ENCODE measurements at regions not wholly inside any gene's neighbourhood (a gene's known extent, or its start where the extent isn't known, plus 50 kb on each side); places are given as distances from the start of the nearest gene placed in this dataset.

- TF ChIP-seq, protein P1, sequence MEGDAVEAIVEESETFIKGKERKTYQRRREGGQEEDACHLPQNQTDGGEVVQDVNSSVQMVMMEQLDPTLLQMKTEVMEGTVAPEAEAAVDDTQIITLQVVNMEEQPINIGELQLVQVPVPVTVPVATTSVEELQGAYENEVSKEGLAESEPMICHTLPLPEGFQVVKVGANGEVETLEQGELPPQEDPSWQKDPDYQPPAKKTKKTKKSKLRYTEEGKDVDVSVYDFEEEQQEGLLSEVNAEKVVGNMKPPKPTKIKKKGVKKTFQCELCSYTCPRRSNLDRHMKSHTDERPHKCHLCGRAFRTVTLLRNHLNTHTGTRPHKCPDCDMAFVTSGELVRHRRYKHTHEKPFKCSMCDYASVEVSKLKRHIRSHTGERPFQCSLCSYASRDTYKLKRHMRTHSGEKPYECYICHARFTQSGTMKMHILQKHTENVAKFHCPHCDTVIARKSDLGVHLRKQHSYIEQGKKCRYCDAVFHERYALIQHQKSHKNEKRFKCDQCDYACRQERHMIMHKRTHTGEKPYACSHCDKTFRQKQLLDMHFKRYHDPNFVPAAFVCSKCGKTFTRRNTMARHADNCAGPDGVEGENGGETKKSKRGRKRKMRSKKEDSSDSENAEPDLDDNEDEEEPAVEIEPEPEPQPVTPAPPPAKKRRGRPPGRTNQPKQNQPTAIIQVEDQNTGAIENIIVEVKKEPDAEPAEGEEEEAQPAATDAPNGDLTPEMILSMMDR (IDR thresholded peaks at IDR 0.05; ENCODE audit: low read depth, low read length): no peak
- Histone ChIP-seq H3K27me3 (no peaks in the 10 kb centered on the region), H3K36me3 (no peaks in the 10 kb centered on the region), H3K9me3 (ENCODE audit: low read depth) (no peaks in the 10 kb centered on the region), H3K4me3 (no peak overlapping the region), H3K4me1 (ENCODE audit: low read depth) (peaks cover 18% of the 10 kb centered on the region), H3K27ac (no peak overlapping the region)
- DNase-seq (ENCODE audit: low read depth in 1 of 2, low spot score in 1 of 2): no peak
Observed at GRCh38 chr12:43058616-43059015, 469.1 kb upstream of the PRICKLE1 start.

- H3K27ac ChIP-seq: no peak overlapping the region
- no peaks in the 10 kb centered on the region for H3K36me3 ChIP-seq
- H3K9me3 ChIP-seq (ENCODE audit: low read depth): no peaks in the 10 kb centered on the region
- H3K27me3 ChIP-seq: no peaks in the 10 kb centered on the region
- peaks cover 18% of the 10 kb centered on the region for H3K4me1 ChIP-seq (ENCODE audit: low read depth)
- TF ChIP-seq, protein P1 (IDR thresholded peaks at IDR 0.05; ENCODE audit: low read depth, low read length): no peak
- H3K4me3 ChIP-seq: no peak overlapping the region
- DNase-seq (ENCODE audit: low read depth in 1 of 2, low spot score in 1 of 2): peak in 1 of 2 donors; percentile 31
Observed at GRCh38 chr12:43057566-43057965, 468.0 kb upstream of the PRICKLE1 start.

DNA sequence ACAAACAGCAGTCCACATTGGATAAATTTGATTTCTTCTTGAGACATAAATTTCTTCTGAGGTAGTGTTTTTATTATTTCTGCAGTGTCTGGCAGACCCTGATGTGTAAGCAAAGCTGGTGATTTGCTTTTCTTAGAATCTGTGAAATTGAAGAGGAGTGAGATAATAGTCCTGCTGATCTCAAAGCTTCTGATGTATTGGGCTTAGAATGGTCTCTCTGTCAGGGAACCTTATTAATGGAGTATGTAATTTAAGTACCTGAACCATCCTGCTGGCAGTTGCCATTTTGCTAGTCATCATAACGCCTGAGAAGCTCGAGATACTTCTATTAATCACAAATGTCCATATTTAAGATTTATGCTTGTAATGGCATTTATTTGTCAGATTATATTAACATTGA is 464.5 kb upstream of the PRICKLE1 start:
- Histone ChIP-seq H3K4me1 (ENCODE audit: low read depth) (peaks cover 5% of the 10 kb centered on the region), H3K36me3 (no peaks in the 10 kb centered on the region), H3K27ac (no peak overlapping the region), H3K4me3 (no peak overlapping the region), H3K9me3 (ENCODE audit: low read depth) (no peaks in the 10 kb centered on the region), H3K27me3 (no peaks in the 10 kb centered on the region)
- TF ChIP-seq, protein P1 (IDR thresholded peaks at IDR 0.05; ENCODE audit: low read depth, low read length): no peak
- no peak for DNase-seq (ENCODE audit: low read depth in 1 of 2, low spot score in 1 of 2)

GRCh38 chr12:43052441-43052840 is 462.9 kb upstream of the PRICKLE1 start:
- peaks cover 5% of the 10 kb centered on the region for H3K4me1 ChIP-seq (ENCODE audit: low read depth)
- no peaks in the 10 kb centered on the region for H3K36me3 ChIP-seq
- DNase-seq (ENCODE audit: low read depth in 1 of 2, low spot score in 1 of 2): no peak
- H3K9me3 ChIP-seq (ENCODE audit: low read depth): no peaks in the 10 kb centered on the region
- TF ChIP-seq, protein P1 (IDR thresholded peaks at IDR 0.05; ENCODE audit: low read depth, low read length): no peak
- H3K27ac ChIP-seq: no peak overlapping the region
- no peak overlapping the region for H3K4me3 ChIP-seq
- no peaks in the 10 kb centered on the region for H3K27me3 ChIP-seq

DNA sequence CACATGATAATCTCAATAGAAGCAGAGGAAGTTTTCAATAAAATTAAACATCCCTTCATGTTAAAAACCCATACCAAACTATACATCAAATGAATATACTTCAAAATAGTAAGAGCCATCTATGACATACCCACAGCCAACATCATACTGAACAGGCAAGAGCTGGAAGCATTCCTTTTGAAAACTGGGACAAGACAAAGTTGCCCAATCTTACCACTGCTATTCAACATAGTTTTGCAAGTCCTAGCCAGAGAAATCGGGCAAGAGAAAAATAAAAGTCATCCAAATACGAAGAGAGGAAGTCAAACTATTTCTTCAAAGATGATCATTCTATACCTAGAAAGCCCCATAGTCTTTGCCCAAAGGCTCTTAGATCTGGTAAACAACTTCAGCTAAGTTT is 454.7 kb upstream of the PRICKLE1 start:
- DNase-seq (ENCODE audit: low read depth in 1 of 2, low spot score in 1 of 2): peak in 1 of 2 donors; percentile 35
- H3K9me3 ChIP-seq (ENCODE audit: low read depth): no peaks in the 10 kb centered on the region
- no peak overlapping the region for H3K4me3 ChIP-seq
- TF ChIP-seq, protein P1 (IDR thresholded peaks at IDR 0.05; ENCODE audit: low read depth, low read length): no peak
- H3K27me3 ChIP-seq: no peaks in the 10 kb centered on the region
- H3K27ac ChIP-seq: no peak overlapping the region
- H3K4me1 ChIP-seq (ENCODE audit: low read depth): no peaks in the 10 kb centered on the region
- H3K36me3 ChIP-seq: no peaks in the 10 kb centered on the region

GRCh38 chr12:43038991-43039390 is 449.4 kb upstream of the PRICKLE1 start:
- no peaks in the 10 kb centered on the region for H3K9me3 ChIP-seq (ENCODE audit: low read depth)
- no peak overlapping the region for H3K27ac ChIP-seq
- no peak overlapping the region for H3K4me3 ChIP-seq
- H3K4me1 ChIP-seq (ENCODE audit: low read depth): no peaks in the 10 kb centered on the region
- TF ChIP-seq, protein P1 (IDR thresholded peaks at IDR 0.05; ENCODE audit: low read depth, low read length): no peak
- H3K36me3 ChIP-seq: no peaks in the 10 kb centered on the region
- no peaks in the 10 kb centered on the region for H3K27me3 ChIP-seq
- no peak for DNase-seq (ENCODE audit: low read depth in 1 of 2, low spot score in 1 of 2)
